Activated CD8-positive, alpha-beta memory T cell treated with anti-CD3 and anti-CD28 coated beads for 4 hours (primary cell): ENCODE measurements at regions not wholly inside any gene's neighbourhood (a gene's known extent, or its start where the extent isn't known, plus 50 kb on each side); places are given as distances from the start of the nearest gene placed in this dataset.

Experiments used
- DNase-seq, 2 donors: peaks; one replicate each; pipeline ENCODE4 v3.0.0-alpha.2; 2020; ENCODE audit warnings: low read depth in 2 of 2

DNA sequence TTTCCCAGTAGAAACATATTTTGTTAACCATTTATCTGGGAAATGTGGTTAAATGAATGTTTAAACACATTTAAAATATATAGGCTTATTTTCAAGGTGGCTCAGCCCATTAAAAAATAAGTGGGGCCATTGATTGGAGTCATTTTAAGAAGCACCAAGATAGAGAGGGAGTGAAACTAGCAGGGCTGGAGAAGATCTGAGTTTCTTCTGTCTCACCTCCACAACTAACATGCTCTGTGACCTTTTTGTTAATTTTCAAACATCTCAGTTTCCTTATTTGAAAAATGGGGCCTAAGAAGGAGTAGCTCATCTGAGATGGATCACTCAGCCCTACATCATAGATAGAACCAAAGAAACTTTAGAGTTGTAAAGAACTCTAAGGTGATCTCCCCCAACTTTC, 254.8 kb downstream of the KCNS3 start:
- DNase-seq = no peak

DNA sequence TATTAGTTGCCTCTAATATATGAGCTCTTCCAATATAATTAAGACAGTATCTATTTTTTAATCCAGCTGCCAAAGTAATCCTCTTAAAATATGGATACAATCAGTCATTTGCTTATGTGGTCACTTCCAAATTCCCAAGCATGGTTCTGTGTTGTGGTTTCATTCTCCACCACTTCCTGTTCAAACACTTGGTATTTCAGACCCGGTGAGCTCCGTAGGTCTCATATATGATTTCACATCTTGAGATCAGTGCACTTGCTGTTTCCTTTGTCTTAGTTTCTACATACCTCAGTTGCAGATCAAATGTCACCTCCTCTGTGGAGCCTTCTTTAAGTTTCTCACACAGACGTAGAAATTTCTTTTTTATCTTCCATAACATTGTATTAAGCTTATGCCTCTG, 254.2 kb downstream of the KCNS3 start:
- DNase-seq = no peak

DNA sequence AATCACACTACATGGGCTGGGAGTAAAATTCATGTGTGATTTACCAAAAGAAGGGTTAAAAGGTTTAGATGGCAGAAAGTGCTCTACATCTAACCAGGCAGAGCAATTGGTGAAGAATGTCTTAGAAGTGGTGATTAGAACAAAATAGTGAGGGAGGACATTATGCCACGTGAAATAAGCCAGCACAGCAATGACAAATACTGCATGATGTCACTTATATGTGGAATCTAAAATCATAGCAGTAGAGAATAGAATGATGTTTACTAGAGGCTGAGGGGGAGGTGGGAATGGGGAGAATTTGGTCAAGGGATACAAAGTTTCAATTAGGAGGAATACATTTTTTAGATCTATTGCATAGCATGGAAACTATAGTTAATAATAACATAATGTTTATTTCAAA, 253.3 kb downstream of the KCNS3 start:
- no peak for DNase-seq

DNA sequence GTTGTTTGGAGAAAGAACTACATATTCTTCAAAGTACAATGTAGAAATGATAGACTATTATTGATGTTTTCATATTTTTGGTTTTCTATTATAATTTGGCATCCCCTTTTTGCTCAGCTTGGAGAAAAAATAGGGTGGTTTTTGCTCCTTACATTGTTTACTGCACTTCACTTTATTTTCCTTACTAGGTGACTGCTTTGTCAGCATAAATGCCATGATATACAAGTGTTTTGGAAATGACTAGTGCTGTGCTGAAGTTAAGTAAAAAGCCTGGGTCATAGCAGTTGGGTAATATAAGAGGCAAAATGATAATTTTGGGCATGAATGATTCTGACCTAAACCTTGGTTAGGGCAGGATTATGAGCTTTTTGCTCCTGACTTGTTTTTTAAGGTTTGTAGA, 250.9 kb downstream of the KCNS3 start:
- DNase-seq = no peak

DNA sequence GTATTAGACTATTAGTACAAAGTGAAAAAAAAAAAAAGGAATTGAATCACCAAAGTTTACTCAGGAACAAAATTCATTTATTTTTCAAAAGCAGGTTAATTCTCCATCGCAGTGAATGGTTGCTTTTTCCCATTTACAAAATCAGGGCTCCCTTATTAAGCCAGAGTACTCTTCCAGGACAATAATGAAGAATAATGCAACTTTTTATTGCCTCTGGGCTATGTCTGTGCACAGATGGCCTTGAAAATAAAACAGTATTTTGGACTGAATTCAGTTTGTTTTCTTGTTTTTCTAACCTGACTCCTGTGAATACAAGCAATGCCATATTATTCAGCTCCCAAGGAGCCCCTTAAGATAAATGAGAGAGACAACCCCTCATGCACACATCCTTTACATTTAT, 246.8 kb downstream of the KCNS3 start:
- DNase-seq = no peak

DNA sequence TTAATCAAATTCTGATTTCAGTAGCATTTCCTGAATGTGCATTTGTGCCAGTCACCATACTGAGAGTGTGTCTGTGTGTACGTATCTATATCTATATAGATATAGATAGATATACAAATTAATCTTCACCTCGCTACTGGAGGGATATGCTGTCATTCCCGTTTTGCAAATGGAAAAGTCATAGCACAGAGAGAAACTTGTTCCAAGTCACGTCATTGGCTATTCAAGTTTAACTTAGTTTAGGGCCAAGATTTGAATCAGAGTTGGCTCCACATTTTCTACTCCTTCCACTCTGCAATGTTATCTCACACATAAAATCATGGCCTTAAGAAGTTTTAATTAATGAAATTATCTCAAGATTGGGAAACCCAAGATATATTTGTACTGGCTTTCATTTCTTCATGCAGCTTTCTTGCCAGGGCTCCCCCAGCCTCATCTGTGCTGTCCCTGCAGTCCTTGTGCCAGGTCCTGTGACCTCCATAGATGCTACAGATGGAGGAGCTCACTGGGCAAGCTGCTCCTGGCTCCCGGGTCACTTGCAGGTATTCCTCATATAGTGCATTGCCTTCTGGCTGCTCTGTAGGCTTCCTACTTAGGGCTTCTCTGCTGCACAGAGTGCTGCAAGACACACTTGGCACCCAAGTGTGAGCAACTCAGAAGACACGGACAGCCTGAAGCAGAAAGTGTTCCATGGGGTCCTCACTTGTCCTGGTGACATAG, 245.8 kb downstream of the KCNS3 start:
- no peak for DNase-seq

DNA sequence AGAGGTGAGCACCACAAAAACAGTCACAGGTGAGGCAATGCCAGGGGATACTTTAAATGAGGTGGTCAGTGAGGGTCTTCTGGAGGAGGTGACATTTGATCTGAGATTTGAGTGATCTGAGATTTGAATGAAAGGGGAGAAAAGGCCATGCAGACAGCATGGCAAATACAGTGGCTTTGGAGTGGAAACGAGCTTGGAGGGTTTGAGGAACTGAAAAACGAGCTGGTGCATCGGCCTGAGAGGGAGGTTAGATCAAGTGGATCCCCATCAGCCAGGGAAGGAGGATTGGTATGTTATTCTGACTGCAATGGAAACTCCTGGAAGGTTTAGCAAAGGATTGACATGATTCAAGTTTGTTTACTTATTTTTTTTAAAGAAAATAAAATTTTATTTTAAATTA, 245.1 kb downstream of the KCNS3 start:
- no peak for DNase-seq

DNA sequence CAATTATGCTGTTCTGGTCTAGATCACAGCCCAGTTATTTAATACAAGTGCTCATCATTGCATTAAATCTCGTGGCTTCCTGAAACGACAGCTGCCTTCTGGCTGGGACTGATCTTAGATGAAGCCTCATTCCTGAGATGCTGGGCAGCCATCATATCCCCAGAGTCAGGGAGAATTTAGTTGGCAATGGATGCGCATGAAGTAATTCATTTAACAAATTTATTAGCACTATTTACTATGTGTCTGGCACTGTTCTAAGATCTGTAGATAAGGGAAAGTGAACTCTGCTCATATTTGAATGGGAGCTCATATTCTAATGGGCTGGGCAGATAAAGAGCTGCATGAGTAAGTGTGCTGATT, 244.7 kb downstream of the KCNS3 start:
- no peak for DNase-seq

DNA sequence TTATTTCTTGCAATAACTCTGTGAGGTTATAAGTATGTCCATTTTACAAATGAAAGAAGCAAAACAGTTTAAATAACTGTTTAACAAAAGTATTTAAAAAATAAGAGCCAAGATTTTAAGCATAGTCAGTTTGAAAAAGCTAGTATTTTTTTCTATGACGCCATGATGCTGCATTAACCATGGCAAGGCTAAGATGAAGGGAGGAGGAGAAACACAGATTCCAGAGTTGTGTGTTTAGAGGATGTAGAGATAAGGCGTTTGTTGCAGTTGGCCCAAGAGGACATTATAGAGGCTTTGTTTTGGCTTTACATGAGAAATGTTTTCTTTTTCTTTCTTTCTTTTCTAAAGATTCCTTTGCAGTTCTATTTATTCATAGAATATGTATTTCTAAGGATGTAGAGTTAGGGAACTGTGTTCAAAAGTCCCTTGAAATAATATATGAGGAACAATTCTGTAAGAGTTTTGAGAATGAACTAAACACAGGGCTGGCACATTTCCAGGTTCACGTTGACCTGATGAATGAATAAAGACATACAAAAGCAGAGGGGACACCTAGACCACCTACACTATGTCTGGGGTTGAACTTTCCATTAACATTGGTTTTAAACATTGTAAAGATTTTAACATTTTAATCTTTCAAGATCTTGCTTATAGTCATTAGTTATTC, 244.2 kb downstream of the KCNS3 start:
- DNase-seq = no peak

DNA sequence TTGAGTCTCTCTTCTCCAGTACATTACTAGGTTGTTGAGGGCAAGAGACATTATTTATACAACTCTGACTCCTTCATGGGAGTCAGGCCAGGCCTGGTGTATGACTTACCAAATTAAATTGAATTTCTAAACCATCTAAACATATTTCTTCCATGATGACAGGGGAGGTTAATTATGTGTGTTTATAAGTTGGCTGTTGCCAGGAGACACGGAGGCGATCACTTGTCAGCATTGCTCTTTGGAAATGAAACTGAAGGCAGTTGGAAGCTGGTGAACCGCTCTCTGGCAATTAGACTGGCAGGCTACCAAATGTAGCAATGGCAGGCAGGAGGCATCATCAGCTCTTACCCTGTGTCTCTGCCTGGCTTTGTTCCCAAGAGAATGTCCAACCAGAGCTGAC, 241.4 kb downstream of the KCNS3 start:
- DNase-seq = no peak

DNA sequence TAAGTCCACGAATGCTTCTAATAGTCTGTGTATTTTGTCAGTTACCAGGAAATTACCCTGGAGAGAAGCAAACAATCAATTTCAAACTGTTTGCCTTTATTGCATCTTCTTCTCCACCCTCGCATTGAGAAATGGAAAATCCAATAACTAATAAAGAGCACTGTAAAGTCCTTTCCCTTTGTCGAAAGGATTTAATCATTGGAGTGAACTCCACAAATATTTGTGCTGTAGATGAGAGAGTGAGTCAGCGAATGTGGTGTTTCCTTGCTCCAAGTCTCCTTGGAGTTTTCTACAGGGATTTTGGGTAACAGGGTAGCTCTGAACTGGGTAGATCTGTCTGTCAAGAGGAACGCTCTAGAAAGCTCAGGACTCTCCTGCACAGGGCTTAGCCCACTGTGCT, 240.2 kb downstream of the KCNS3 start:
- no peak for DNase-seq

DNA sequence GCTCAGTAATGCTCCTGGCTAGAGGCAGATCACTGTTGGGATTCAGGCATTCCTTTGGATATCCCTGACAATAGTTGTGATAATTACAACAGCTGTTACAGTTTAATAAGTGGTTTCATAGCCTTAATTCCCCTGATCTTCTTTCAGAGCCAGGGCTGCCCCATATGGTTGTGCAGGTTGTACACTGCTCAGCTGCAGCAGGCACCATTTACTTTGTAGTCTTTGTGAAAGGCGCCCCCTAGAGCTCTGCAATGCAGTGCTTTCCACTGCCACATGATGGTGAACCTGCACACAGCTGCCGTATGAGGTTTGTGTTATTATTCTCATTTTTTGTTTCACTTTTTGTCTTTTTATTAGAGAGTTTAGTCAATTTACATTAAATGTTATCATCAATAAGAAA, 239.1 kb downstream of the KCNS3 start:
- DNase-seq = no peak

DNA sequence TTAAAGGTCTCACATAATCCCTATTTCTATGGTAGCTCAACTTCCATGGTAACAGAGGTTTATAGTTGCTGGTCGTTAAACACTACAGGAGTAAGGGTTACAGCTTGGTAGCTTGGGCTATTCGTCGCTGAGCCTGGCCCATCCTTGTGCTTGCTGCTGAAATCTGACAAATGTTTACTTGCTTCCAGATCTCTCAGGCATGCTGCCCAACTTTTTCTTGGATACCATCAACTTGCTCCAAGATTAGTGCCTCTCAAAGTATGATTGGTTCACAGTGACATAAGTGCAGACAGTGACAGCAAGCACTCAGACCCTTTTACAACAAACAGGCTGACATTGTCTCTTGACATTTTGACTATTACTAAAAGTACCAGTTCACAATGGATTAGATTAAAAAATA, 231.8 kb downstream of the KCNS3 start:
- no peak for DNase-seq

DNA sequence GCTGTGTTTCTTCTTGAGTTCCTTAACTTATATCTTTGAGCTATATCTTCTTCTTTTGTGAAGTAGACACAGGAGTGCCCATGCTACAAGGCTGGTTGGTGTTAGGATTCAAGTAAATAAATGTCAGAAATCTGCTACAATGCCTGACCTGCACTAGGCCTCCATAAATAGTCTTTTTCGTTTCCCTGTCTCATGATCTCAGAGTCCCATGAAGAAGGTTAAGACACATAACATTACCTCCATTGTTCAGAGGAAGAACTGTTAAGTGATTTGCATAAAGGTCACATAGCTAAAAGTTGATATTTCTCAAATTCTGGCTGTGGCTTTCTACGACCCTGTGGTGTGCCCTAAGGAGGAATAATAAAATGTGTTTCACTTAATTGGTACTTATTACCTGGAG, 228.4 kb downstream of the KCNS3 start:
- DNase-seq = no peak

DNA sequence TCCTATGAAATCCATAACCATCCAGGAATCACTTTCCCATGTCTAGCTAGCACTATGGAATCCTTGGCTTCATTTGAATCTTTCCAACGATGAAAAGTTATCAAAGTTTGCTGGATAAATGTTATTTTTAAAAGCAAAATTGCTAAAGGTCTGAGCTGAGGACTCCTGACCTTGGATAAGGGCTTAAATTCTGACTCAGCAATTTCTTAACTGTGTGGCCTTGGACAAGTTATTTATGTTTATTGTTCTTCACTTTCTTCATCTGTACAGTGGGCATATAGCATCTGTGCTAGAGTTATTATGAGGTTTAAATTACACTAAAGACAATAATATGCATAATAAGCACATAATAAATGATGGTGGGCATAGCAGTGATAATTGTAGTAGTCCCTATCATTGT, 227.5 kb downstream of the KCNS3 start:
- no peak for DNase-seq

DNA sequence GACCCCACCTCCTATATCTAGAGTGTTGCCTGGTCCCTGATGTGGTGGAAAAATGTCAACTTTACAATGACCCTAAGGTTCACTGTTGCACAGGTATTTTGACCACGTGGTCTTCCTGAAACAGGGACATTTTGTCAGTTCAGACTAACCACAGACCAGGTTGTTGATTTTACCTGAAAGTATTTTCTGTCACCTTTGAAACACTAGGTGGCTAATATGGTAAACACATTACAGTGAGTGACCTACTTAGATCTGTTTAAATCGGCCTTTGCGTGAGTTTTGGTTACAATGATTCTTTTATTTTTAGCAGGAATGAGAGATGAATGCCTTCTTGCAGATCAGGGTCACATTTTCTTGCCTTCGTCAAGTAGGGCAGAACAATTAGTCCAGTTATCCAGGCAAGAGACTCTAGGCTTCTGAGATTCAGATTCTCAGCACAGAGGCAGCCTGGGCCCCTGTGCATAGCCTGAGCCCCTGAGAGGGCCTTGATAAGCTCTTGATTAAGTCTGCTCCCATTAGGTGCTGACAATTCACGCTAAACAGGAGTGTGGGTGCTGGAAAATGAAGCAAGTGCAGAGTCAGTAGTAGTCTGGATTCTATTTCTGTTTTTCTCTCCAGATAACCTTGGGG, 226.2 kb downstream of the KCNS3 start:
- DNase-seq = no peak

DNA sequence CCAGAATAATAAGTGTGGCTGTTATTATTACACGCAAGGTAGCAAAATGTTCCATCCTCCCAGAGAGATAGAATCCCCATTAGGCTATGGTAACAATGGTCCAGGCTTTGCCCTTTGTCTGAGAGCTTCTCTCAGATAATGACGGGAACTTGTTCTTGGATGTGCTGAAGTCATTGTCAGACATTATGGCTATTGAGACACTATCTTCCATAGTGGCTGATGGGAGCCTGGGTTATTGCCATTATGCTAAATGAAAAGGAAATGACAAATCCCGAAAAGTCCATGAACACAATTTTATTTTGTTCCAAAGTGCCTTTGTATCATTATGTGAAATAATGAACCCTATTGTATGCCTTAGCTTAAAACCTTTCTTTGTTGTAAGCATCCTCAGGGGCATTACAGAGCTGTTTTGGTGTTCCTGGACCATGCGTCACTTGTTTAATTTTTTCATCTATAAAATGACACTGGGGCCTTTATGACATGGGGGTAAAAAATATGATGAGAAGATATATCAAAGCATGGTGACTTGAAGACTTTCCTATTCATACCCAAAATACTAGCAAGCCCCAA, 218.5 kb downstream of the KCNS3 start:
- DNase-seq = no peak

DNA sequence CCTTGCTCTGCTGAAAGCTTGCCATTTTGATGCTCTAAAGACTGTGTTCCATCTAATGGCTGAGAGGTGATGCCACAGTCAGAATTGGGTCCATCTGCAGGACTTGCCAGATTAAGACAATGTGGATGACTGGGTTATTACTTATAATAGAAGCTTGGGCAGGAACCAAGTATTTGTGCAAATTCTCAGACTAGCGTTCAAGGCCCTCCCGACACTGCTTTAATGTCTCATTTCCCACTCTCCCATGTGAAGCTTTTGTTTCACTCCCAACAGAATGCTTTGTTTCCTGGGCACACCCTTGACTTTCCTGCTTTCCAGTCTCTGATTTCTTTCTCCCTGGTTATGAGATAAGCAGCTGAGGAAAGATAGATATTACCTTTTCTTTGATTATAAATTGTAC, 215.8 kb downstream of the KCNS3 start:
- no peak for DNase-seq

DNA sequence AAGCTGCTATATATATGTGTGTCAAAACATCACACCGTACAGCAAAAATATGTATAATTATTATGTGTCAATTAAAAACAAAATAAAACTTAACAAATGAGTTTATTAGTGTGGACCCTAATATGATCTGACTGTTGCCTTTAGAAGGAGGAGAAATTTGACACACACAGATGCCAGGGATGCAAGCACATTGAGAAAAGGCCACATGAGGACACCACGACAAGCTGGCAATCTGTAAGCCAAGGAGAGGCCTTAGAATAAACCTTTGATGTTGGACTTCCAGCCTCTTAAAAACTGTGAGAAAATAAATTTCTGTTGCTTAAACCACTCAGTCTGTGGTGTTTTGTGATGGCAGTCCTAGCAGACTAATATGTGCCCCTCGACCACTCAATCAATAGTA, 214.7 kb downstream of the KCNS3 start:
- no peak for DNase-seq

DNA sequence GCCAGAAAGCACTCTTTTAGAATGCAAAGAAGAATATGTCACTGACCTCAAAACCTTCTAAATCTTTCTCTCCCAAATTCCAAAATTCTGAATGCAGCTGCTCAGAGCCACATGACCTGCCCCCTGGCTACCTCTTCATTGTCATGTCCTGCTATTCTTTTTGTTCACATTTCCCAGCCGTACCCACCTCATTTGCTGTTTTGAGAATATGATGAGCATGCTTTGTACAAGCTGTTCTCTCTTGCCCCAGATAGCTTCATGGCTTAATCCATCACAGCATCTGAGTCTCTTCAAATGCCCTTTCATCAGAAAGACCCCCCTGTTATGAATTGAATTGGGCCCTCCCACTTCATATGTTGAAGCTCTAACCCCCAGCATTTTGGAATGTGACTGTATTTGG, 214.3 kb downstream of the KCNS3 start:
- DNase-seq = no peak

DNA sequence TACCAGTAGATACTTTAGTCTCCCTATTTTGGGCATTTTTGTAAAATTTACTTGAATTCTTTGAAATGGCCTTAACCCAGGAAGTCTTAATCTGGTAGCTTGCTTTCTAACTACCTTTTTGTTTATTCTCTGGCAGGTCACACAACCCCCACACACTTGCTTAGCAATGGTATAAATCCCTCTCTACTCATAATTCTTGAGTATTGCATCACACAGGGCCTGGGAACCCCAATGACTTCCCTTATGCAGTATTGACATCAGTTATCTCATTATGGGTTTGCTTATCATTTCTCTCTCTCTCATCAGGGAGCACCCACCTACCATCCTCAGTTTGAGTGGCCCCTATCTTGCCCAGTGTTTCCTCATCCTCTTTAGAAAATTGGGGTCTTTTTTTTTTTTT, 207.1 kb downstream of the KCNS3 start:
- DNase-seq = no peak

DNA sequence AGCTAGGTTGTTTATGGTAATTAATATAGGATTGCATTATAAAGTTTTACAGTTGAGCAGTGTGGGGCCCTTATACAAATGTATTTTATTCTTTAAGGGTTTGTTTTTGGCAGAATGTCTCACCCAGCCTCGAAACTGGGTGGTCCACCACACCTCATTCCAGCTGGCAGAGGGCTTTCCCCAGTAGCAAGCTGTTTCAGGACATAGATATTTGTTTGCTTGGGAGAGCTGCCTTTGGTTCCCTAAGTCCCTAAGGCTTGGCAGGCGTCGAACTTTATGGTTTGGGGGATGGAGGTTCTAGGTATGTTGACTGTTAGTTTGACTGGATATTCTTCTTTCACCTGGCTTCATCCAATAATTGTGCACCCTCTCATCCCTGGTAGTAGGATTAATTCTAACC, 205.9 kb downstream of the KCNS3 start:
- DNase-seq = no peak

DNA sequence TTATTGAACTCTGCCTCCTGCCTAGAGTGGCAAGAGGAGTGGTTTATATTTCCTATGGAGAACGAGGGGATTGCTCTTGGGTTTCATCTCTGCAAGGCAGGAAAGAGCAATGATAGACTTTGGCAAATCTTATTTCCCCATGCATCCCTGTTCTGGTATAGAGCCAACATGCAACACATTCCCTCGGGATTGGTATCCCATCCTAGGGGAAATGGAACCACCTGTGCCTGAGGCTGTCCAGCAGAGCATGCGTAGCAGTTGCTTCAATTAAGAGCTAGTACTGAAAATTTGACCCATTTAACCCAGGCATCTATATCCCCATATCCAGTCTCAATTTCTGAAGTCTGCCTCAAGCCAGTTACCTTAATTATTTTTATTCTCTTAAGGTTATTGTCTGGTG, 205.3 kb downstream of the KCNS3 start:
- DNase-seq = no peak
